HCT116 (cell line): ENCODE measurements at regions not wholly inside any gene's neighbourhood (a gene's known extent, or its start where the extent isn't known, plus 50 kb on each side); places are given as distances from the start of the nearest gene placed in this dataset.

ENCODE experiments used
- CEBPB ChIP-seq: IDR thresholded peaks from 2 replicates; pipeline ENCODE4 v1.6.1; 2012; ENCODE audit warnings: low read depth
- EZH2phosphoT487 ChIP-seq: fragments of 200-600 bp; IDR thresholded peaks from 2 replicates; pipeline ENCODE4 v1.6.1; 2018; ENCODE audit warnings: antibody characterized with exemption, borderline replicate concordance
- POLR2A ChIP-seq: IDR thresholded peaks from 2 replicates; pipeline ENCODE4 v1.7.0; 2011; ENCODE audit warnings: borderline replicate concordance; ENCODE audit not compliant: insufficient read depth, insufficient read length; ENCODE audit errors: extremely low read depth
- SIN3A ChIP-seq: IDR thresholded peaks from 2 replicates; pipeline ENCODE4 v1.6.1; 2012; ENCODE audit warnings: low read depth
- SP1 ChIP-seq: IDR thresholded peaks from 2 replicates; pipeline ENCODE4 v1.6.1; 2012; ENCODE audit warnings: low read depth
- YY1 ChIP-seq: IDR thresholded peaks from 2 replicates; pipeline ENCODE4 v1.6.1; 2011; ENCODE audit warnings: low read length, low read depth, moderate library complexity, mild to moderate bottlenecking; ENCODE audit not compliant: insufficient replicate concordance; ENCODE audit errors: extremely low read depth
- ZFX ChIP-seq: fragments of 450-650 bp; IDR thresholded peaks from 2 replicates; pipeline ENCODE4 v1.6.1; 2017
- TF ChIP-seq, protein P1 (sequence below), 3 experiments: fragments of 200-600 bp in 1 of 3; sonication (generic) in 1 of 3; IDR thresholded peaks in 2 of 3; conservative IDR thresholded peaks in 1 of 3; 2 replicates each; pipeline ENCODE4 v1.5.1; 2012 to 2017; ENCODE audit warnings: low read depth in 2 of 3, low read length in 2 of 3, antibody characterized with exemption in 1 of 3, borderline replicate concordance in 1 of 3, control low read depth in 1 of 3, mild to moderate bottlenecking in 1 of 3, mixed read lengths in 1 of 3, mixed run types in 1 of 3, moderate library complexity in 1 of 3; ENCODE audit not compliant: insufficient read depth in 1 of 3
- TF ChIP-seq, protein P2 (sequence below): IDR thresholded peaks from 2 replicates; pipeline ENCODE4 v1.6.1; 2012; ENCODE audit warnings: low read depth

DNA sequence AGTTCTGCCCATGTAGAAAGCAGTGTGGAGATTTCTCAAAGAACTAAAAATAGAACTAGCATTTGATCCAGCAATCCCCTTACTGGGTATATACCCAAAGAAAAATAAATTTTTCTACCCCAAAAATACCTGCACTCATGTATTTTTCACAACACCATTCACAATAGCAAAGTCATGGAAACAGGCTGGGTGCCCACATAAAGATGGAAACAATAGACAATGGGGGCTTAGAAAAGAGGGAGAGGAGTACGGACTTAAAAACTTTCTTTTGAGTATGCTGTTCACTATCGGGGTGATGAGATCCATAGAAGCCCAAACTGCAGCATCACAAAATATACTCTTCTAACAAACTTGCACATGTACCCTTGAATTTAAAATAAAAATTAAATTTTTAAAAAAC lies 345.1 kb upstream of the CCDC54 start:
- TF ChIP-seq, protein P1, sequence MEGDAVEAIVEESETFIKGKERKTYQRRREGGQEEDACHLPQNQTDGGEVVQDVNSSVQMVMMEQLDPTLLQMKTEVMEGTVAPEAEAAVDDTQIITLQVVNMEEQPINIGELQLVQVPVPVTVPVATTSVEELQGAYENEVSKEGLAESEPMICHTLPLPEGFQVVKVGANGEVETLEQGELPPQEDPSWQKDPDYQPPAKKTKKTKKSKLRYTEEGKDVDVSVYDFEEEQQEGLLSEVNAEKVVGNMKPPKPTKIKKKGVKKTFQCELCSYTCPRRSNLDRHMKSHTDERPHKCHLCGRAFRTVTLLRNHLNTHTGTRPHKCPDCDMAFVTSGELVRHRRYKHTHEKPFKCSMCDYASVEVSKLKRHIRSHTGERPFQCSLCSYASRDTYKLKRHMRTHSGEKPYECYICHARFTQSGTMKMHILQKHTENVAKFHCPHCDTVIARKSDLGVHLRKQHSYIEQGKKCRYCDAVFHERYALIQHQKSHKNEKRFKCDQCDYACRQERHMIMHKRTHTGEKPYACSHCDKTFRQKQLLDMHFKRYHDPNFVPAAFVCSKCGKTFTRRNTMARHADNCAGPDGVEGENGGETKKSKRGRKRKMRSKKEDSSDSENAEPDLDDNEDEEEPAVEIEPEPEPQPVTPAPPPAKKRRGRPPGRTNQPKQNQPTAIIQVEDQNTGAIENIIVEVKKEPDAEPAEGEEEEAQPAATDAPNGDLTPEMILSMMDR (IDR thresholded peaks at IDR 0.05 in 2 of 3, conservative IDR thresholded peaks at IDR 0.05 in 1 of 3; ENCODE audit: borderline replicate concordance in 1 of 3, insufficient read depth in 1 of 3, low read depth in 2 of 3, low read length in 2 of 3), result no peak
- TF ChIP-seq EZH2phosphoT487, result no peak
- TF ChIP-seq ZFX, result no peak
- no peak for TF ChIP-seq SP1
- no peak for TF ChIP-seq SIN3A
- TF ChIP-seq POLR2A, result no peak
- TF ChIP-seq, protein P2, sequence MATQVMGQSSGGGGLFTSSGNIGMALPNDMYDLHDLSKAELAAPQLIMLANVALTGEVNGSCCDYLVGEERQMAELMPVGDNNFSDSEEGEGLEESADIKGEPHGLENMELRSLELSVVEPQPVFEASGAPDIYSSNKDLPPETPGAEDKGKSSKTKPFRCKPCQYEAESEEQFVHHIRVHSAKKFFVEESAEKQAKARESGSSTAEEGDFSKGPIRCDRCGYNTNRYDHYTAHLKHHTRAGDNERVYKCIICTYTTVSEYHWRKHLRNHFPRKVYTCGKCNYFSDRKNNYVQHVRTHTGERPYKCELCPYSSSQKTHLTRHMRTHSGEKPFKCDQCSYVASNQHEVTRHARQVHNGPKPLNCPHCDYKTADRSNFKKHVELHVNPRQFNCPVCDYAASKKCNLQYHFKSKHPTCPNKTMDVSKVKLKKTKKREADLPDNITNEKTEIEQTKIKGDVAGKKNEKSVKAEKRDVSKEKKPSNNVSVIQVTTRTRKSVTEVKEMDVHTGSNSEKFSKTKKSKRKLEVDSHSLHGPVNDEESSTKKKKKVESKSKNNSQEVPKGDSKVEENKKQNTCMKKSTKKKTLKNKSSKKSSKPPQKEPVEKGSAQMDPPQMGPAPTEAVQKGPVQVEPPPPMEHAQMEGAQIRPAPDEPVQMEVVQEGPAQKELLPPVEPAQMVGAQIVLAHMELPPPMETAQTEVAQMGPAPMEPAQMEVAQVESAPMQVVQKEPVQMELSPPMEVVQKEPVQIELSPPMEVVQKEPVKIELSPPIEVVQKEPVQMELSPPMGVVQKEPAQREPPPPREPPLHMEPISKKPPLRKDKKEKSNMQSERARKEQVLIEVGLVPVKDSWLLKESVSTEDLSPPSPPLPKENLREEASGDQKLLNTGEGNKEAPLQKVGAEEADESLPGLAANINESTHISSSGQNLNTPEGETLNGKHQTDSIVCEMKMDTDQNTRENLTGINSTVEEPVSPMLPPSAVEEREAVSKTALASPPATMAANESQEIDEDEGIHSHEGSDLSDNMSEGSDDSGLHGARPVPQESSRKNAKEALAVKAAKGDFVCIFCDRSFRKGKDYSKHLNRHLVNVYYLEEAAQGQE, result no peak
- no peak for TF ChIP-seq CEBPB
- TF ChIP-seq YY1, result no peak
